ENCODE measurements at regions not wholly inside any gene's neighbourhood (a gene's known extent, or its start where the extent isn't known, plus 50 kb on each side); places are given as distances from the start of the nearest gene placed in this dataset.

DNA sequence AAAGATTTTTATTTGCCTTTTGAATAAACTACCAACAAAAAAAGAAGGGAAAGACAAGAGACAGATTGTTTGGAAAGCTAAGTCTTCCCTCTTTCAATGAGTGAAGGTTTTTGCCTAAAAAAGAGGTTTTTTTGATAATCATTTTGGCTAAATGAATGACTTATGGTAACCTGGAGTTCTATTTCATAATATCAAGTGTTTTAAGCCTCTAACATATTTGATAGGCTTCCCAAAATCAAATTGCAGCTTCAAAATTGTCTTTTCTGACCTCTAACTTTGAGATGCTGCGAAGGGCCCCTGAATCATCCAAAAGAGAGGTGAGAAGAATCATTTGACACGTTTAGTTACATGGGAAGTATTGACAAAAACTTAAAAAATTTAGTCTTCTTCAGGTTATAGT lies 53.0 kb upstream of the NAMPT start:
- no peak for TF ChIP-seq ZBTB7A (IDR thresholded peaks at IDR 0.05; ENCODE audit: low read depth)
- TF ChIP-seq TAF1 (IDR thresholded peaks at IDR 0.05; ENCODE audit: low read depth), result no peak
- TF ChIP-seq YY1 (IDR thresholded peaks at IDR 0.05; ENCODE audit: low read depth), result no peak
- no peak for TF ChIP-seq RAD21 (IDR thresholded peaks at IDR 0.05; ENCODE audit: low read depth)
- TF ChIP-seq, protein P1, sequence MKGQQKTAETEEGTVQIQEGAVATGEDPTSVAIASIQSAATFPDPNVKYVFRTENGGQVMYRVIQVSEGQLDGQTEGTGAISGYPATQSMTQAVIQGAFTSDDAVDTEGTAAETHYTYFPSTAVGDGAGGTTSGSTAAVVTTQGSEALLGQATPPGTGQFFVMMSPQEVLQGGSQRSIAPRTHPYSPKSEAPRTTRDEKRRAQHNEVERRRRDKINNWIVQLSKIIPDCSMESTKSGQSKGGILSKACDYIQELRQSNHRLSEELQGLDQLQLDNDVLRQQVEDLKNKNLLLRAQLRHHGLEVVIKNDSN (IDR thresholded peaks at IDR 0.05), result no peak
- TF ChIP-seq EGR1 (IDR thresholded peaks at IDR 0.05), result no peak
- TF ChIP-seq, protein P2, sequence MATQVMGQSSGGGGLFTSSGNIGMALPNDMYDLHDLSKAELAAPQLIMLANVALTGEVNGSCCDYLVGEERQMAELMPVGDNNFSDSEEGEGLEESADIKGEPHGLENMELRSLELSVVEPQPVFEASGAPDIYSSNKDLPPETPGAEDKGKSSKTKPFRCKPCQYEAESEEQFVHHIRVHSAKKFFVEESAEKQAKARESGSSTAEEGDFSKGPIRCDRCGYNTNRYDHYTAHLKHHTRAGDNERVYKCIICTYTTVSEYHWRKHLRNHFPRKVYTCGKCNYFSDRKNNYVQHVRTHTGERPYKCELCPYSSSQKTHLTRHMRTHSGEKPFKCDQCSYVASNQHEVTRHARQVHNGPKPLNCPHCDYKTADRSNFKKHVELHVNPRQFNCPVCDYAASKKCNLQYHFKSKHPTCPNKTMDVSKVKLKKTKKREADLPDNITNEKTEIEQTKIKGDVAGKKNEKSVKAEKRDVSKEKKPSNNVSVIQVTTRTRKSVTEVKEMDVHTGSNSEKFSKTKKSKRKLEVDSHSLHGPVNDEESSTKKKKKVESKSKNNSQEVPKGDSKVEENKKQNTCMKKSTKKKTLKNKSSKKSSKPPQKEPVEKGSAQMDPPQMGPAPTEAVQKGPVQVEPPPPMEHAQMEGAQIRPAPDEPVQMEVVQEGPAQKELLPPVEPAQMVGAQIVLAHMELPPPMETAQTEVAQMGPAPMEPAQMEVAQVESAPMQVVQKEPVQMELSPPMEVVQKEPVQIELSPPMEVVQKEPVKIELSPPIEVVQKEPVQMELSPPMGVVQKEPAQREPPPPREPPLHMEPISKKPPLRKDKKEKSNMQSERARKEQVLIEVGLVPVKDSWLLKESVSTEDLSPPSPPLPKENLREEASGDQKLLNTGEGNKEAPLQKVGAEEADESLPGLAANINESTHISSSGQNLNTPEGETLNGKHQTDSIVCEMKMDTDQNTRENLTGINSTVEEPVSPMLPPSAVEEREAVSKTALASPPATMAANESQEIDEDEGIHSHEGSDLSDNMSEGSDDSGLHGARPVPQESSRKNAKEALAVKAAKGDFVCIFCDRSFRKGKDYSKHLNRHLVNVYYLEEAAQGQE (IDR thresholded peaks at IDR 0.05; ENCODE audit: low read depth), result no peak
- no peak for TF ChIP-seq EP300 (IDR thresholded peaks at IDR 0.05; ENCODE audit: borderline replicate concordance)
- no peak for TF ChIP-seq CEBPB (IDR thresholded peaks at IDR 0.05)
- TF ChIP-seq FOXM1 (IDR thresholded peaks at IDR 0.05; ENCODE audit: borderline replicate concordance, low read depth), result no peak
